ENCODE measurements at regions not wholly inside any gene's neighbourhood (a gene's known extent, or its start where the extent isn't known, plus 50 kb on each side); places are given as distances from the start of the nearest gene placed in this dataset.
A peak's percentile ranks its signal among the peaks of the same experiment; 100 is the strongest.

DNA sequence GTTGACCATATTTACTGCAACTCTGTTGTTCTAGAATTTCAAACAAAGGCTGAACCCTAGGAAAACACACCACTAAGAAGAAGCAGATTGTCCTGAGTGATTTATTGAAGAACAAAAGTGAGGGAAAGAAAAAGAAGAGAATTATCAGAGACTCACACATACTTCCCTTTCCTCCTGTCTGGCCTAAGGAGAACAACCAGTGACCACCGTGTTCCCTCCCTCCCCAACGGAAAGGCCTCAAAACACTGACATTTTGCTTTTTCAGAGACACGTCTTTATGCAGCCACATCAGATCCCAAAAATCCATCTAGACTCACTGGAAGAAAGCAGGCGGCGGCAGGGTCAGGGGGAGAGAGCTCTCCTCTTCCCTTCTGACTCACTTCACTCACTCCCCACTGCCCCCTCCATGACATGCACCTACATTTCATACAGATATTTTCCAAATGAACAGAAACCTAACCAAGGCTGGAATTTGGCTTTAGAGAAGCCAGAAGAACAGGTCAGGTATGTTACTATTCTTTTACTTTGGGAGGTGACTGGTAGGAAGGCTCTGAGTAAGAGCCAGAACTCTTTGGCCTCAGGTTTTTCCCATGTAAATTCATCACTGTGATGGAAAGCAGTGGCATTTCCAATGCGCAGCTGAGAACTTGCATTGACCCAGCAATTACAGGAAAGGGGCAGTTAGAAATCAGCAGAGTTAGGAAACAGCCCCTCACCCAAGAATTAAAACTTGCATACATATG, 169.9 kb downstream of the BCL11A start:
- no peaks in the 10 kb centered on the region for H4K20me1 ChIP-seq (ENCODE audit: insufficient read depth, low read length)
- no peak overlapping the region for H3K4me2 ChIP-seq (ENCODE audit: insufficient read depth, low read length)
- no peak for ATAC-seq (ENCODE audit: insufficient read depth, low read depth)
- no peak overlapping the region for H3K4me3 ChIP-seq (ENCODE audit: low read depth in 1 of 2, low read length in 2 of 2)
- no peak for DNase-seq
- no peak for TF ChIP-seq EZH2 (IDR thresholded peaks at IDR 0.05; ENCODE audit: borderline replicate concordance, low read depth, low read length, severe bottlenecking)
- TF ChIP-seq, protein P1, sequence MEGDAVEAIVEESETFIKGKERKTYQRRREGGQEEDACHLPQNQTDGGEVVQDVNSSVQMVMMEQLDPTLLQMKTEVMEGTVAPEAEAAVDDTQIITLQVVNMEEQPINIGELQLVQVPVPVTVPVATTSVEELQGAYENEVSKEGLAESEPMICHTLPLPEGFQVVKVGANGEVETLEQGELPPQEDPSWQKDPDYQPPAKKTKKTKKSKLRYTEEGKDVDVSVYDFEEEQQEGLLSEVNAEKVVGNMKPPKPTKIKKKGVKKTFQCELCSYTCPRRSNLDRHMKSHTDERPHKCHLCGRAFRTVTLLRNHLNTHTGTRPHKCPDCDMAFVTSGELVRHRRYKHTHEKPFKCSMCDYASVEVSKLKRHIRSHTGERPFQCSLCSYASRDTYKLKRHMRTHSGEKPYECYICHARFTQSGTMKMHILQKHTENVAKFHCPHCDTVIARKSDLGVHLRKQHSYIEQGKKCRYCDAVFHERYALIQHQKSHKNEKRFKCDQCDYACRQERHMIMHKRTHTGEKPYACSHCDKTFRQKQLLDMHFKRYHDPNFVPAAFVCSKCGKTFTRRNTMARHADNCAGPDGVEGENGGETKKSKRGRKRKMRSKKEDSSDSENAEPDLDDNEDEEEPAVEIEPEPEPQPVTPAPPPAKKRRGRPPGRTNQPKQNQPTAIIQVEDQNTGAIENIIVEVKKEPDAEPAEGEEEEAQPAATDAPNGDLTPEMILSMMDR (IDR thresholded peaks at IDR 0.05; ENCODE audit: borderline replicate concordance, extremely low read depth, low read length, poor library complexity, severe bottlenecking): no peak
- no peaks in the 10 kb centered on the region for H3K79me2 ChIP-seq (ENCODE audit: insufficient read depth, low read length)
- H2AFZ ChIP-seq (ENCODE audit: low read depth, low read length): no peak overlapping the region
- H3K27me3 ChIP-seq (ENCODE audit: insufficient read depth, low read length, poor library complexity): no peaks in the 10 kb centered on the region
- no peaks in the 10 kb centered on the region for H3K9me3 ChIP-seq (ENCODE audit: insufficient read depth, low read length, severe bottlenecking)
- no peaks in the 10 kb centered on the region for H3K4me1 ChIP-seq (ENCODE audit: insufficient read depth, low read length)
- no peaks in the 10 kb centered on the region for H3K36me3 ChIP-seq (ENCODE audit: insufficient read depth, low read length)
- H3K27ac ChIP-seq (ENCODE audit: low read length): no peak overlapping the region
- H3K9ac ChIP-seq (ENCODE audit: low read depth, low read length): no peak overlapping the region

DNA sequence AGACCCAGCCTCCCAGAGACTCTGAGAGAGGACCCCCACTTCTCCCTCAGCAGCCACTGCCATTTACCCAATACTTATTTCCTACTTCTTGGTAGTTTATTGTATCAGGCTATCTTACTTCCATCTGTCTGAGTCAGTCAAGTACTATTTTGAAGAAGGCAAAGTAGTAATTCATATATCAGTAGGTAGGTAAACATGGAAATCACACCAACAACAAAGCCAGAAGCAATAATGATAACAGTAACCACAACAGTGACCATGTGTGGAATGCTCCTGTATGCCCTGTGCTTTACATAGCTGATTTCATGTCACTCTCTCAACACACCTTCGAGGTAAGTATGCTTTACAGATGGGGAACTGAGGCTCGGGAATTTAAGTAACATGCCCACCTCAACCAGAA, 173.0 kb downstream of the BCL11A start:
- Histone ChIP-seq H3K27me3 (ENCODE audit: insufficient read depth, low read length, poor library complexity) (no peaks in the 10 kb centered on the region), H4K20me1 (ENCODE audit: insufficient read depth, low read length) (no peaks in the 10 kb centered on the region), H3K9me3 (ENCODE audit: insufficient read depth, low read length, severe bottlenecking) (no peaks in the 10 kb centered on the region), H3K9ac (ENCODE audit: low read depth, low read length) (no peak overlapping the region), H3K27ac (ENCODE audit: low read length) (no peak overlapping the region), H3K36me3 (ENCODE audit: insufficient read depth, low read length) (no peaks in the 10 kb centered on the region), H3K4me1 (ENCODE audit: insufficient read depth, low read length) (no peaks in the 10 kb centered on the region), H3K4me3 (ENCODE audit: low read depth in 1 of 2, low read length in 2 of 2) (no peak overlapping the region), H2AFZ (ENCODE audit: low read depth, low read length) (no peak overlapping the region), H3K79me2 (ENCODE audit: insufficient read depth, low read length) (no peaks in the 10 kb centered on the region), H3K4me2 (ENCODE audit: insufficient read depth, low read length) (no peak overlapping the region)
- ATAC-seq (ENCODE audit: insufficient read depth, low read depth): no peak
- no peak for DNase-seq
- TF ChIP-seq, protein P1 (IDR thresholded peaks at IDR 0.05; ENCODE audit: borderline replicate concordance, extremely low read depth, low read length, poor library complexity, severe bottlenecking): no peak
- no peak for TF ChIP-seq EZH2 (IDR thresholded peaks at IDR 0.05; ENCODE audit: borderline replicate concordance, low read depth, low read length, severe bottlenecking)

DNA sequence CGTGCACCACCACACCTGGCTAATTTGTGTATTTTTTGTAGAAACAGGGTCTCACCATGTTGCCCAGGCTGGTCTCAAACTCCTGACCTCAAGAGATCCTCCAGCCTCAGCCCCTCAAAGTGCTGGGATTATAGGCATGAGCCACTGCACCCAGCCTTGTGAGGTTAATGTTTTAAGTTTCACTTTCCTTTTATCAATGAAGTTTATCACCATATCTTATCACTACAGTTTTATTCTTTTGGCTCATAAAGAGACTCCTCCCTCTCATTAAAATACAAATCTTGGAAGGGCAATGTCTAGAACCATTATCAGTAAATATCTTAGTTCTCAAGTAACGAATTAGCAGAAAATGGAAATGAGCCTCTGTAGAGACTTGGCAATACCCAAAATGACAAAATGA, 173.8 kb downstream of the BCL11A start:
- Histone ChIP-seq H3K4me3 (ENCODE audit: low read depth in 1 of 2, low read length in 2 of 2) (no peak overlapping the region), H3K4me2 (ENCODE audit: insufficient read depth, low read length) (no peak overlapping the region)

More for the DNA sequence above, 173.8 kb downstream of the BCL11A start:
- Histone ChIP-seq H3K27ac (ENCODE audit: low read length) (no peak overlapping the region), H2AFZ (ENCODE audit: low read depth, low read length) (no peak overlapping the region), H3K79me2 (ENCODE audit: insufficient read depth, low read length) (no peaks in the 10 kb centered on the region), H3K27me3 (ENCODE audit: insufficient read depth, low read length, poor library complexity) (no peaks in the 10 kb centered on the region), H3K4me1 (ENCODE audit: insufficient read depth, low read length) (no peaks in the 10 kb centered on the region), H3K36me3 (ENCODE audit: insufficient read depth, low read length) (no peaks in the 10 kb centered on the region), H3K9me3 (ENCODE audit: insufficient read depth, low read length, severe bottlenecking) (no peaks in the 10 kb centered on the region), H3K9ac (ENCODE audit: low read depth, low read length) (no peak overlapping the region), H4K20me1 (ENCODE audit: insufficient read depth, low read length) (no peaks in the 10 kb centered on the region)
- peak; percentile 65 for ATAC-seq (ENCODE audit: insufficient read depth, low read depth)
- no peak for DNase-seq
- TF ChIP-seq, protein P1 (IDR thresholded peaks at IDR 0.05; ENCODE audit: borderline replicate concordance, extremely low read depth, low read length, poor library complexity, severe bottlenecking): no peak
- no peak for TF ChIP-seq EZH2 (IDR thresholded peaks at IDR 0.05; ENCODE audit: borderline replicate concordance, low read depth, low read length, severe bottlenecking)
